H9 (cell line): ENCODE measurements at regions not wholly inside any gene's neighbourhood (a gene's known extent, or its start where the extent isn't known, plus 50 kb on each side); places are given as distances from the start of the nearest gene placed in this dataset.

Source experiments
- DNase-seq: peaks from one replicate; pipeline ENCODE4 v3.0.0-alpha.2; 2017
- H2AFZ ChIP-seq: one replicate; pipeline ENCODE4 v1.6.1; 2013; ENCODE audit warnings: mild to moderate bottlenecking, low read length, control low read depth, moderate library complexity
- H2AK5ac ChIP-seq: 2 replicates; pipeline ENCODE4 v1.6.1; 2013; ENCODE audit warnings: low read length, control low read depth, mixed read lengths; ENCODE audit not compliant: insufficient read length
- H2BK120ac ChIP-seq: one replicate; pipeline ENCODE4 v1.6.1; 2013; ENCODE audit warnings: low read depth, mild to moderate bottlenecking, low read length, control low read depth, inconsistent platforms; ENCODE audit not compliant: poor library complexity, severe bottlenecking
- H2BK12ac ChIP-seq: 2 replicates; pipeline ENCODE4 v1.6.1; 2013; ENCODE audit warnings: low read length, control low read depth, mixed read lengths, low read depth; ENCODE audit not compliant: insufficient read length
- H2BK15ac ChIP-seq: 2 replicates; pipeline ENCODE4 v1.6.1; 2013; ENCODE audit warnings: low read depth, low read length, control low read depth
- H2BK20ac ChIP-seq: one replicate; pipeline ENCODE4 v1.6.1; 2013; ENCODE audit warnings: low read depth, mild to moderate bottlenecking, low read length, control low read depth, inconsistent platforms; ENCODE audit not compliant: poor library complexity, severe bottlenecking
- H2BK5ac ChIP-seq: 2 replicates; pipeline ENCODE4 v1.6.1; 2013; ENCODE audit warnings: low read length, control low read depth, mixed read lengths; ENCODE audit not compliant: insufficient read length
- H3K14ac ChIP-seq: 2 replicates; pipeline ENCODE4 v1.6.1; 2013; ENCODE audit warnings: low read length, control low read depth; ENCODE audit not compliant: insufficient read depth
- H3K18ac ChIP-seq: 2 replicates; pipeline ENCODE4 v1.6.1; 2013; ENCODE audit warnings: low read depth, mild to moderate bottlenecking, mixed read lengths, low read length, control low read depth; ENCODE audit not compliant: insufficient read length
- H3K23ac ChIP-seq: 2 replicates; pipeline ENCODE4 v1.6.1; 2013; ENCODE audit warnings: low read length, control low read depth, mixed read lengths, low read depth; ENCODE audit not compliant: insufficient read length
- H3K23me2 ChIP-seq: 2 replicates; pipeline ENCODE4 v1.6.1; 2013; ENCODE audit warnings: low read depth, mild to moderate bottlenecking, mixed read lengths, low read length, control low read depth; ENCODE audit not compliant: insufficient read length, poor library complexity, severe bottlenecking
- H3K27ac ChIP-seq: 2 replicates; pipeline ENCODE4 v1.5.1; 2013; ENCODE audit warnings: low read length, control low read depth, mixed read lengths, low read depth; ENCODE audit not compliant: insufficient read length
- H3K27me3 ChIP-seq: 2 replicates; pipeline ENCODE4 v1.6.1; 2013; ENCODE audit warnings: low read length, control low read depth, inconsistent platforms; ENCODE audit not compliant: insufficient read depth
- H3K4ac ChIP-seq: 2 replicates; pipeline ENCODE4 v1.6.1; 2013; ENCODE audit warnings: low read depth, mild to moderate bottlenecking, control low read depth, inconsistent platforms, low read length, moderate library complexity
- H3K4me1 ChIP-seq: 2 replicates; pipeline ENCODE4 v1.6.1; 2013; ENCODE audit warnings: low read length, control low read depth, inconsistent platforms; ENCODE audit not compliant: insufficient read depth
- H3K4me2 ChIP-seq: 2 replicates; pipeline ENCODE4 v1.6.1; 2013; ENCODE audit warnings: low read length, control low read depth, mixed read lengths; ENCODE audit not compliant: insufficient read length, insufficient read depth
- H3K56ac ChIP-seq: 2 replicates; pipeline ENCODE4 v1.6.1; 2013; ENCODE audit warnings: low read depth, mild to moderate bottlenecking, mixed read lengths, low read length, control low read depth; ENCODE audit not compliant: insufficient read length
- H3K79me1 ChIP-seq: 2 replicates; pipeline ENCODE4 v1.6.1; 2013; ENCODE audit warnings: low read depth, mild to moderate bottlenecking, moderate library complexity, low read length, control low read depth, inconsistent platforms; ENCODE audit not compliant: insufficient read depth, poor library complexity, severe bottlenecking
- H3K79me2 ChIP-seq: 2 replicates; pipeline ENCODE4 v1.6.1; 2013; ENCODE audit warnings: low read length, control low read depth, inconsistent platforms; ENCODE audit not compliant: insufficient read depth
- H3K9ac ChIP-seq: 2 replicates; pipeline ENCODE4 v1.6.1; 2013; ENCODE audit warnings: low read length, control low read depth, mixed read lengths; ENCODE audit not compliant: insufficient read length; ENCODE audit errors: extremely low read depth
- H3K9me3 ChIP-seq: one replicate; pipeline ENCODE4 v1.6.1; 2013; ENCODE audit warnings: low read depth, low read length, inconsistent platforms; ENCODE audit not compliant: control insufficient read depth
- H3T11ph ChIP-seq: one replicate; pipeline ENCODE4 v1.6.1; 2013; ENCODE audit warnings: mild to moderate bottlenecking, low read length, control low read depth, inconsistent platforms
- H4K20me1 ChIP-seq: one replicate; pipeline ENCODE4 v1.6.1; 2013; ENCODE audit not compliant: control insufficient read depth, insufficient read length, insufficient read depth
- H4K5ac ChIP-seq: 2 replicates; pipeline ENCODE4 v1.6.1; 2013; ENCODE audit warnings: low read depth, mild to moderate bottlenecking, mixed read lengths, low read length, control low read depth; ENCODE audit not compliant: insufficient read length
- H4K8ac ChIP-seq: replicated peaks from 2 replicates; pipeline ENCODE4 v1.6.1; 2013; ENCODE audit warnings: low read length, control low read depth, mixed read lengths, low read depth; ENCODE audit not compliant: insufficient read length
- H4K91ac ChIP-seq: 2 replicates; pipeline ENCODE4 v1.6.1; 2013; ENCODE audit warnings: low read depth, mild to moderate bottlenecking, moderate library complexity, mixed read lengths, low read length, control low read depth; ENCODE audit not compliant: insufficient read length
- H3K27ac Mint-ChIP-seq, 3 experiments: 2 replicates in 2 of 3; 3 replicates in 1 of 3; pipeline ENCODE4 v1.8.0; 2020 to 2021; ENCODE audit warnings: mixed read lengths in 3 of 3, mild to moderate bottlenecking in 1 of 3, moderate library complexity in 1 of 3
- H3K27me3 Mint-ChIP-seq: 2 replicates; pipeline ENCODE4 v1.8.0; 2021; ENCODE audit warnings: low read depth, mild to moderate bottlenecking, moderate library complexity, mixed read lengths
- H3K36me3 Mint-ChIP-seq, 3 experiments: 2 replicates in 2 of 3; 3 replicates in 1 of 3; pipeline ENCODE4 v1.8.0; 2020 to 2021; ENCODE audit warnings: low read depth in 3 of 3, mixed read lengths in 3 of 3; ENCODE audit not compliant: insufficient read depth in 1 of 3
- H3K4me1 Mint-ChIP-seq, 2 experiments: 2 replicates each; pipeline ENCODE4 v1.8.0; 2020; ENCODE audit warnings: mixed read lengths in 2 of 2
- H3K4me3 Mint-ChIP-seq, 2 experiments: 2 replicates in 1 of 2; 3 replicates in 1 of 2; pipeline ENCODE4 v1.8.0; 2020 to 2021; ENCODE audit warnings: mild to moderate bottlenecking in 2 of 2, mixed read lengths in 2 of 2, moderate library complexity in 1 of 2
- H3K9me3 Mint-ChIP-seq, 2 experiments: 2 replicates in 1 of 2; 3 replicates in 1 of 2; pipeline ENCODE4 v1.8.0; 2020; ENCODE audit warnings: mild to moderate bottlenecking in 2 of 2, mixed read lengths in 2 of 2, moderate library complexity in 1 of 2
- WGBS: extraction: QIAGEN DNeasy Blood & Tissue Kit; methylation state at CpG from one replicate; pipeline ENCODE4 v1.1.7; 2013; ENCODE audit warnings: missing lambda C conversion rate, low lambda C conversion rate, mixed read lengths; ENCODE audit not compliant: insufficient read length; ENCODE audit errors: extremely low coverage; 5-methylcytosine and 5-hydroxymethylcytosine counted together
- TF ChIP-seq, protein P1 (sequence below): fragments of 200-600 bp; sonication (generic); conservative IDR thresholded peaks from 3 replicates; pipeline ENCODE4 v1.8.0; 2021; ENCODE audit warnings: antibody characterized with exemption, mild to moderate bottlenecking

DNA sequence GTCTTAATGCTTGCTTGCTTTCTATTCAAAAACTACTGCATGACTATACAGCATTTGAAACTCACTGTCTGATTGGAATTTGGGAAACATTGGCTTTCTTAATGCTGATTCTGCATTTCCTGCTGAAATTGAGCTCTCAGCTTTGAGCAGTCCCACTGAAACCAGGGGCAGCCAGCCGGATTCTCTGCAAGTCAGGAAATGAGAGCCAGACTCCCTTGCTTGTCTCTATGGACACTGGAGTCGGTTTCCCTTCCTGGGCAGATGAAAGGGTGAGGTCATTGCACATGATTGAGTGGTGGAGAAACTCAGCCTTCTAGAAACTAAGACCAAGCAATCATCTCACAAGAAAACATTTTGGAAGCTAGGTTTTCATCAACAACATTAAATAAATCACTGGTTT, 119.7 kb upstream of the SPATA31C2 start:
- no peaks in the 10 kb centered on the region for H3K27me3 ChIP-seq
- no peak for DNase-seq
- H3K9me3 ChIP-seq, result no peaks in the 10 kb centered on the region
- no peaks in the 10 kb centered on the region for H4K20me1 ChIP-seq
- no peaks in the 10 kb centered on the region for H3K4me1 ChIP-seq
- Mint-ChIP-seq H3K27ac (no peak overlapping the region; a peak in 1 of 7 replicates), H3K4me3 (no peak overlapping the region), H3K36me3 (peaks cover 0 to 4% (median 0%) of the 10 kb centered on the region in 3 experiments; a peak in 3 of 7 replicates), H3K9me3 (peaks cover 3 to 8% of the 10 kb centered on the region in 2 experiments; a peak in 4 of 5 replicates), H3K4me1 (peaks cover 6 to 7% of the 10 kb centered on the region in 2 experiments; a peak in 3 of 4 replicates), H3K27me3 (no peaks in the 10 kb centered on the region; the same call in 1 of the 2 replicates)
- no peak overlapping the region for H3K14ac ChIP-seq
- H3K9ac ChIP-seq, result no peak overlapping the region
- H3K79me2 ChIP-seq, result no peaks in the 10 kb centered on the region
- H2BK5ac ChIP-seq, result no peak overlapping the region
- H3T11ph ChIP-seq, result no peak overlapping the region
- H2BK20ac ChIP-seq, result no peak overlapping the region
- no peak overlapping the region for H2AFZ ChIP-seq
- H2BK12ac ChIP-seq, result no peak overlapping the region
- no peak overlapping the region for H3K23ac ChIP-seq
- WGBS, result no CpG with 5 or more reads among the region's 2 CpGs
- no peak overlapping the region for H3K4me2 ChIP-seq
- H2AK5ac ChIP-seq, result no peak overlapping the region
- no peak overlapping the region for H3K18ac ChIP-seq
- TF ChIP-seq, protein P1, sequence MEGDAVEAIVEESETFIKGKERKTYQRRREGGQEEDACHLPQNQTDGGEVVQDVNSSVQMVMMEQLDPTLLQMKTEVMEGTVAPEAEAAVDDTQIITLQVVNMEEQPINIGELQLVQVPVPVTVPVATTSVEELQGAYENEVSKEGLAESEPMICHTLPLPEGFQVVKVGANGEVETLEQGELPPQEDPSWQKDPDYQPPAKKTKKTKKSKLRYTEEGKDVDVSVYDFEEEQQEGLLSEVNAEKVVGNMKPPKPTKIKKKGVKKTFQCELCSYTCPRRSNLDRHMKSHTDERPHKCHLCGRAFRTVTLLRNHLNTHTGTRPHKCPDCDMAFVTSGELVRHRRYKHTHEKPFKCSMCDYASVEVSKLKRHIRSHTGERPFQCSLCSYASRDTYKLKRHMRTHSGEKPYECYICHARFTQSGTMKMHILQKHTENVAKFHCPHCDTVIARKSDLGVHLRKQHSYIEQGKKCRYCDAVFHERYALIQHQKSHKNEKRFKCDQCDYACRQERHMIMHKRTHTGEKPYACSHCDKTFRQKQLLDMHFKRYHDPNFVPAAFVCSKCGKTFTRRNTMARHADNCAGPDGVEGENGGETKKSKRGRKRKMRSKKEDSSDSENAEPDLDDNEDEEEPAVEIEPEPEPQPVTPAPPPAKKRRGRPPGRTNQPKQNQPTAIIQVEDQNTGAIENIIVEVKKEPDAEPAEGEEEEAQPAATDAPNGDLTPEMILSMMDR, result no peak
- H3K79me1 ChIP-seq, result no peaks in the 10 kb centered on the region
- H4K5ac ChIP-seq, result no peak overlapping the region
- no peak overlapping the region for H4K8ac ChIP-seq
- H2BK120ac ChIP-seq, result no peak overlapping the region
- no peak overlapping the region for H4K91ac ChIP-seq
- H3K4ac ChIP-seq, result no peak overlapping the region
- no peak overlapping the region for H3K56ac ChIP-seq
- no peak overlapping the region for H2BK15ac ChIP-seq
- no peaks in the 10 kb centered on the region for H3K23me2 ChIP-seq
- H3K27ac ChIP-seq, result no peak overlapping the region
